ENCODE measurements at regions not wholly inside any gene's neighbourhood (a gene's known extent, or its start where the extent isn't known, plus 50 kb on each side); places are given as distances from the start of the nearest gene placed in this dataset.

- TF ChIP-seq FOXJ3 (CRISPR knock-in tag; IDR thresholded peaks at IDR 0.05; ENCODE audit: borderline replicate concordance) (no peak), CTCF (IDR thresholded peaks at IDR 0.05) (no peak), NR1H2 (CRISPR knock-in tag; IDR thresholded peaks at IDR 0.05) (no peak), FOXP1 (CRISPR knock-in tag; IDR thresholded peaks at IDR 0.05; ENCODE audit: borderline replicate concordance) (no peak), TEAD4 (CRISPR knock-in tag; IDR thresholded peaks at IDR 0.05) (no peak), ZBTB21 (CRISPR knock-in tag; IDR thresholded peaks at IDR 0.05; ENCODE audit: borderline replicate concordance) (no peak), IRF1 (CRISPR knock-in tag; IDR thresholded peaks at IDR 0.05) (no peak), GRHL2 (CRISPR knock-in tag; IDR thresholded peaks at IDR 0.05; ENCODE audit: insufficient replicate concordance, severe bottlenecking) (no peak), FOXP4 (CRISPR knock-in tag; IDR thresholded peaks at IDR 0.05) (no peak), ESRRA (CRISPR knock-in tag; IDR thresholded peaks at IDR 0.05; ENCODE audit: borderline replicate concordance) (no peak), E2F1 (CRISPR knock-in tag; IDR thresholded peaks at IDR 0.05) (no peak), MYBL2 (CRISPR knock-in tag; IDR thresholded peaks at IDR 0.05) (no peak), NFE2L1 (CRISPR knock-in tag; IDR thresholded peaks at IDR 0.05) (no peak), USF2 (CRISPR knock-in tag; IDR thresholded peaks at IDR 0.05) (no peak)
Observed at GRCh38 chr12:25728056-25728595, 175.0 kb upstream of the LMNTD1 start.
